ELR (cell line): ENCODE measurements at regions not wholly inside any gene's neighbourhood (a gene's known extent, or its start where the extent isn't known, plus 50 kb on each side); places are given as distances from the start of the nearest gene placed in this dataset.

Source experiments
- DNase-seq: peaks from one replicate; pipeline ENCODE4 v3.0.0-alpha.2; 2015; ENCODE audit warnings: low read depth

- no peak for DNase-seq
Measured at GRCh38 chr7:16001477-16001876, 315.0 kb upstream of the MEOX2 start.

- DNase-seq: no peak
Measured at GRCh38 chr7:15998617-15999016, 312.1 kb upstream of the MEOX2 start.

GRCh38 chr7:15995027-15995426 is 308.5 kb upstream of the MEOX2 start:
- DNase-seq: no peak

- no peak for DNase-seq
Measured at GRCh38 chr7:15989194-15989593, 302.7 kb upstream of the MEOX2 start.

- DNase-seq: no peak
Measured at GRCh38 chr7:15985587-15986384, 299.3 kb upstream of the MEOX2 start.

GRCh38 chr7:15977663-15978062 is 291.2 kb upstream of the MEOX2 start:
- peak; percentile 83 for DNase-seq

- peak; percentile 50 for DNase-seq
Measured at GRCh38 chr7:15972862-15973275, 286.4 kb upstream of the MEOX2 start.

- no peak for DNase-seq
Measured at GRCh38 chr7:15967551-15967950, 281.1 kb upstream of the MEOX2 start.

- no peak for DNase-seq
Measured at GRCh38 chr7:15967121-15967520, 280.6 kb upstream of the MEOX2 start.

- no peak for DNase-seq
Measured at GRCh38 chr7:15963206-15963605, 276.7 kb upstream of the MEOX2 start.

- no peak for DNase-seq
Measured at GRCh38 chr7:15954671-15955354, 268.3 kb upstream of the MEOX2 start.

- DNase-seq: no peak
Measured at GRCh38 chr7:15950299-15950698, 263.8 kb upstream of the MEOX2 start.

GRCh38 chr7:15947754-15948153 is 261.3 kb upstream of the MEOX2 start:
- DNase-seq: no peak

- DNase-seq: no peak
Measured at GRCh38 chr7:15938115-15938514, 251.6 kb upstream of the MEOX2 start.

- DNase-seq: no peak
Measured at GRCh38 chr7:15937571-15937970, 251.1 kb upstream of the MEOX2 start.

- DNase-seq: no peak
Measured at GRCh38 chr7:15936991-15937390, 250.5 kb upstream of the MEOX2 start.

- DNase-seq: no peak
Measured at GRCh38 chr7:15932318-15932717, 245.8 kb upstream of the MEOX2 start.

GRCh38 chr7:15929411-15929810 is 242.9 kb upstream of the MEOX2 start:
- no peak for DNase-seq

- no peak for DNase-seq
Measured at GRCh38 chr7:15925608-15926007, 239.1 kb upstream of the MEOX2 start.

GRCh38 chr7:15924910-15925309 is 238.4 kb upstream of the MEOX2 start:
- no peak for DNase-seq

GRCh38 chr7:15922002-15922401 is 235.5 kb upstream of the MEOX2 start:
- peak; percentile 61 for DNase-seq

GRCh38 chr7:15921576-15921975 is 235.1 kb upstream of the MEOX2 start:
- DNase-seq: peak; percentile 94

GRCh38 chr7:15920953-15921352 is 234.5 kb upstream of the MEOX2 start:
- peak; percentile 49 for DNase-seq
